Activated CD4-positive, alpha-beta memory T cell treated with anti-CD3 and anti-CD28 coated beads for 36 hours (primary cell): ENCODE measurements at regions not wholly inside any gene's neighbourhood (a gene's known extent, or its start where the extent isn't known, plus 50 kb on each side); places are given as distances from the start of the nearest gene placed in this dataset.

Experiments used
- CTCF ChIA-PET: fragments of 350-600 bp; sonication (Branson Sonifier 250); formaldehyde crosslinking; loops from one replicate; lab custom pipeline; 2021; ENCODE audit warnings: antibody characterized with exemption, inconsistent platforms; lab: Charles Lee
- POLR2A ChIA-PET: fragments of 350-600 bp; sonication (Branson Sonifier 250); formaldehyde crosslinking; loops from one replicate; lab custom pipeline; 2021; ENCODE audit warnings: antibody characterized with exemption; lab: Charles Lee
- DNase-seq: peaks from one replicate; pipeline ENCODE4 v3.0.0-alpha.2; 2020
- H3K27ac Mint-ChIP-seq: one replicate; pipeline ENCODE4 v1.8.0; 2021; ENCODE audit warnings: mixed read lengths
- H3K27me3 Mint-ChIP-seq: one replicate; pipeline ENCODE4 v1.8.0; 2021; ENCODE audit warnings: mixed read lengths
- H3K36me3 Mint-ChIP-seq: one replicate; pipeline ENCODE4 v1.8.0; 2021; ENCODE audit warnings: mixed read lengths
- H3K4me1 Mint-ChIP-seq: one replicate; pipeline ENCODE4 v1.8.0; 2021; ENCODE audit warnings: low read depth, mixed read lengths
- H3K4me3 Mint-ChIP-seq: one replicate; pipeline ENCODE4 v1.8.0; 2021; ENCODE audit warnings: mild to moderate bottlenecking, mixed read lengths
- H3K9me3 Mint-ChIP-seq: one replicate; pipeline ENCODE4 v1.8.0; 2021; ENCODE audit warnings: mixed read lengths
- intact Hi-C: fragments of 100-400 bp; cut with micrococcal nuclease; formaldehyde crosslinking; loops from one replicate; pipeline ENCODE4 v1.15.1; 2023

- ChIA-PET POLR2A (interaction anchor here (1.1 kb wide), 1 partner anchor 13 kb away, joined by 3 read pairs; no protein-coding TSS in a partner anchor), CTCF (interaction anchor here (0.6 kb wide), 1 partner anchor 90 kb away, joined by 3 read pairs; no protein-coding TSS in a partner anchor)
- H3K4me3 Mint-ChIP-seq = peak overlapping the region; percentile 39
- peaks cover 3% of the 10 kb centered on the region for H3K9me3 Mint-ChIP-seq
- intact Hi-C loops = loop anchor here (1.0 kb wide), 2 partner anchors 13 to 62 kb away; no protein-coding TSS in a partner anchor
- peaks cover 23% of the 10 kb centered on the region for H3K4me1 Mint-ChIP-seq
- peak; percentile 8 for DNase-seq
- H3K27me3 Mint-ChIP-seq = peaks cover 3% of the 10 kb centered on the region
- peak overlapping the region; percentile 46 for H3K27ac Mint-ChIP-seq
- peaks cover 2% of the 10 kb centered on the region for H3K36me3 Mint-ChIP-seq
Observed at GRCh38 chr1:84090447-84091245, 53.4 kb upstream of the PRKACB start.

- Mint-ChIP-seq H3K9me3 (no peaks in the 10 kb centered on the region), H3K36me3 (peaks cover under 1% of the 10 kb centered on the region), H3K27me3 (no peaks in the 10 kb centered on the region), H3K27ac (no peak overlapping the region), H3K4me3 (no peak overlapping the region), H3K4me1 (peaks cover 23% of the 10 kb centered on the region)
- ChIA-PET CTCF (no interaction called here), POLR2A (interaction anchor here (1.1 kb wide), 1 partner anchor 12 kb away, joined by 3 read pairs; no protein-coding TSS in a partner anchor)
- intact Hi-C loops = loop anchor here (1.0 kb wide), 2 partner anchors 13 to 62 kb away; no protein-coding TSS in a partner anchor
- DNase-seq = no peak
Observed at GRCh38 chr1:84089867-84090266, 54.2 kb upstream of the PRKACB start.

GRCh38 chr1:84089465-84089864 lies 54.6 kb upstream of the PRKACB start:
- ChIA-PET POLR2A (interaction anchor here (1.1 kb wide), 1 partner anchor 11 kb away, joined by 3 read pairs; no protein-coding TSS in a partner anchor), CTCF (no interaction called here)

GRCh38 chr1:84086616-84087015 lies 57.5 kb upstream of the PRKACB start:
- Mint-ChIP-seq H3K36me3 (no peaks in the 10 kb centered on the region), H3K27ac (no peak overlapping the region), H3K4me3 (no peak overlapping the region), H3K27me3 (peaks cover 4% of the 10 kb centered on the region), H3K4me1 (peaks cover 23% of the 10 kb centered on the region), H3K9me3 (no peaks in the 10 kb centered on the region)
- no peak for DNase-seq
- intact Hi-C loops = no loop called here
- ChIA-PET POLR2A (no interaction called here), CTCF (no interaction called here)

More at GRCh38 chr1:84089465-84089864, 54.6 kb upstream of the PRKACB start:
- intact Hi-C loops = no loop called here
- Mint-ChIP-seq H3K4me1 (peaks cover 23% of the 10 kb centered on the region), H3K27ac (no peak overlapping the region), H3K27me3 (no peaks in the 10 kb centered on the region), H3K4me3 (no peak overlapping the region), H3K9me3 (no peaks in the 10 kb centered on the region), H3K36me3 (no peaks in the 10 kb centered on the region)
- DNase-seq = no peak

DNA sequence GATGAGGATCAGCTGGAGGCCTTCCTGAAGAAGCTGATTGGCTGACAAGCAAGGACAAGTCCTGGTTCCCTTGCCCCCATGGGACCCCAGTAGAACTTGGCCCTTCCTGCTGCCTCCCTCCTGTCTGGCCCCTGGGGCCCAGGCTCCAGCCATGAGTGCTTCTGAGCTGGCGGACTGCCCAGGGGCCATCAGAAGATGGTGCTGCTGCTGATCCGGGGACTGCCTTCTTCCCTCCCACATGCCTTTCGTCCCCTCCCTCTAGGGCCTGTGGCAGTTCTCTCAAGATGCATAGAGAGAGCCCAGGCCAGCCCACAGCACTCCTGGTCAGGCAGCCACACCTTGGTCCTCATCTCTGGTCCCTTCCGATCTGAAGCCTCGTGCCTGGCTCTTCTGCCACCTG lies 57.9 kb upstream of the PRKACB start:
- intact Hi-C loops = no loop called here
- Mint-ChIP-seq H3K27ac (no peak overlapping the region), H3K36me3 (no peaks in the 10 kb centered on the region), H3K27me3 (peaks cover 4% of the 10 kb centered on the region), H3K9me3 (no peaks in the 10 kb centered on the region), H3K4me1 (peaks cover 20% of the 10 kb centered on the region), H3K4me3 (no peak overlapping the region)
- ChIA-PET CTCF (no interaction called here), POLR2A (no interaction called here)
- no peak for DNase-seq

- Mint-ChIP-seq H3K9me3 (no peaks in the 10 kb centered on the region), H3K27ac (no peak overlapping the region), H3K36me3 (no peaks in the 10 kb centered on the region), H3K27me3 (peaks cover 7% of the 10 kb centered on the region), H3K4me1 (peaks cover 5% of the 10 kb centered on the region), H3K4me3 (no peak overlapping the region)
- DNase-seq = no peak
- intact Hi-C loops = no loop called here
- CTCF ChIA-PET = no interaction called here
- POLR2A ChIA-PET = no interaction called here
Observed at GRCh38 chr1:84083307-84083706, 60.8 kb upstream of the PRKACB start.

- Mint-ChIP-seq H3K4me1 (peaks cover 11% of the 10 kb centered on the region), H3K9me3 (no peaks in the 10 kb centered on the region), H3K4me3 (peak overlapping the region; percentile 81), H3K36me3 (no peaks in the 10 kb centered on the region), H3K27me3 (peaks cover 4% of the 10 kb centered on the region), H3K27ac (no peak overlapping the region)
- POLR2A ChIA-PET = no interaction called here
- DNase-seq = no peak
- intact Hi-C loops = loop anchor here (2.0 to 5.0 kb wide), 2 partner anchors 80 to 493 kb away; partner anchors contain the start of genes CTBS and TTLL7
- CTCF ChIA-PET = no interaction called here
Observed at GRCh38 chr1:84078842-84079202, 65.2 kb upstream of the PRKACB start.

GRCh38 chr1:84078108-84078841 lies 65.8 kb upstream of the PRKACB start:
- Mint-ChIP-seq H3K36me3 (no peaks in the 10 kb centered on the region), H3K9me3 (no peaks in the 10 kb centered on the region), H3K4me3 (peak overlapping the region; percentile 81), H3K4me1 (peaks cover 11% of the 10 kb centered on the region), H3K27me3 (peaks cover 3% of the 10 kb centered on the region), H3K27ac (no peak overlapping the region)
- intact Hi-C loops = loop anchor here (2.0 to 5.0 kb wide), 2 partner anchors 79 to 494 kb away; partner anchors contain the start of genes CTBS and TTLL7
- no peak for DNase-seq
- CTCF ChIA-PET = no interaction called here
- POLR2A ChIA-PET = interaction anchor here (0.7 kb wide), 1 partner anchor 12 kb away, joined by 3 read pairs; no protein-coding TSS in a partner anchor

- peaks cover 3% of the 10 kb centered on the region for H3K27me3 Mint-ChIP-seq
- H3K36me3 Mint-ChIP-seq = no peaks in the 10 kb centered on the region
- intact Hi-C loops = loop anchor here (1.0 to 5.0 kb wide), 4 partner anchors 13 to 495 kb away; partner anchors contain the start of genes CTBS, PRKACB and TTLL7
- H3K4me1 Mint-ChIP-seq = peaks cover 11% of the 10 kb centered on the region
- peak overlapping the region; percentile 83 for H3K4me3 Mint-ChIP-seq
- peak overlapping the region; percentile 38 for H3K27ac Mint-ChIP-seq
- CTCF ChIA-PET = interaction anchor here (1.2 kb wide), 1 partner anchor 611 kb away, joined by 3 read pairs; no protein-coding TSS in a partner anchor
- no peaks in the 10 kb centered on the region for H3K9me3 Mint-ChIP-seq
- peak; percentile 78 for DNase-seq
- POLR2A ChIA-PET = interaction anchor here (0.6 to 1.0 kb wide), 3 partner anchors 12 to 66 kb away, joined by 3 to 4 read pairs (median 3); partner anchors contain the start of gene PRKACB
Observed at GRCh38 chr1:84077476-84078107, 66.5 kb upstream of the PRKACB start.

DNA sequence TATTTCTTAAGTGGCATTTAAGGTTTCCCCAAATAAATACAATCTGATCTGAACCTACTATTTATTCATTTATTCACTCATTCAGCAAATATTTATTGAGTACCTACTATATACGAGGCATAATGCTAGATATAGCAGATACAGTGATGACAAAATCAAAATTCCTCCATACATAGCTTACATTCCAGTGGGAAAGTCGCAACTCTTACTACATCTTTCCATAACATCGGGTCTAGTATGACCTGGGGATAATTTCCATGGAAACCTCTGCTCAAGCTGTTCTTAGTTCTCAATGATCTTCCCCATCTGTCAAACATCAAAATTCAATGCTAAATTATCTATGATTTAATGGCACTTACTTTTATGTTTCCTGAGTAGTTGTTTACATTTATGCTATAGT lies 70.8 kb upstream of the PRKACB start:
- Mint-ChIP-seq H3K9me3 (peaks cover 12% of the 10 kb centered on the region), H3K4me1 (peaks cover 6% of the 10 kb centered on the region), H3K4me3 (no peak overlapping the region), H3K36me3 (peaks cover 9% of the 10 kb centered on the region), H3K27me3 (peaks cover 10% of the 10 kb centered on the region), H3K27ac (no peak overlapping the region)
- POLR2A ChIA-PET = no interaction called here
- DNase-seq = no peak
- CTCF ChIA-PET = no interaction called here
- intact Hi-C loops = no loop called here

DNA sequence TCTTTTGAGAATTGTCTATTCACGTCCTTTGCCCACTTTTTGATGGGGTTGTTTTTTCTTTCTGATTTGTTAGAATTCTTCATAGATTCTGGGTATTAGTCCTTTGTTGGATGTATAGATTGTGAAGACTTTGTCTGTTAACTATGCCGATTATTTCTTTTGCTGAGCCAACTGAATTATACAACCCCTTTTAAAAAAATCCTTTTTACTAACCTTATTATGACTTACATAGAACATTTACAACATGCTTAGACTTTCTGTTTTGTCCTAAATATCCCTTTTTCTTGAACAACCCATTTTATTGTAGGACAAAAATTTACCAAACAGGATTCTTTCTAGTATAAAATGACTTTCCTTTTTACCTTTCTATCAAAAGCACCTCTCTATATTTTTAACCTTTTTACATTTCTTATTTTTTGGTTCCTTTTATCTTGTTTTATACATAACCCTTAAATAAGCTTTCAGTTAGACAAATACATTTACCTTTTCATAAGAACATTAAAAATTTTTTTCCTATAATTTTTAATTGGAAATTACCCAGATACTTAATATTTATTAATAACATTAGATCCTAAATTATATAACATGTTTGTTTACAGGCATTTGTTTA lies 70.4 kb upstream of the TTLL7 start:
- H3K4me3 Mint-ChIP-seq = no peak overlapping the region
- H3K27me3 Mint-ChIP-seq = peaks cover 19% of the 10 kb centered on the region
- H3K36me3 Mint-ChIP-seq = peaks cover 9% of the 10 kb centered on the region
- no peak for DNase-seq
- no peaks in the 10 kb centered on the region for H3K4me1 Mint-ChIP-seq
- peaks cover 12% of the 10 kb centered on the region for H3K9me3 Mint-ChIP-seq
- POLR2A ChIA-PET = no interaction called here
- no peak overlapping the region for H3K27ac Mint-ChIP-seq
- intact Hi-C loops = no loop called here
- CTCF ChIA-PET = interaction anchor here (0.9 kb wide), 1 partner anchor 867 kb away, joined by 3 read pairs; no protein-coding TSS in a partner anchor
